ENCODE measurements at regions not wholly inside any gene's neighbourhood (a gene's known extent, or its start where the extent isn't known, plus 50 kb on each side); places are given as distances from the start of the nearest gene placed in this dataset.

- DNase-seq = no peak
These were observed 78.2 kb downstream of the NCOR2 start for GRCh38 chr12:124489220-124489619.

- no peak for DNase-seq
These were observed 78.9 kb downstream of the NCOR2 start for GRCh38 chr12:124488520-124488919.

- no peak for DNase-seq
These were observed 79.6 kb downstream of the NCOR2 start for GRCh38 chr12:124487834-124488165.

- peak; percentile 72 for DNase-seq
These were observed 80.2 kb downstream of the NCOR2 start for GRCh38 chr12:124487066-124487833.

- no peak for DNase-seq
These were observed 81.0 kb downstream of the NCOR2 start for GRCh38 chr12:124486346-124486963.

GRCh38 chr12:124485371-124485770 is 82.0 kb downstream of the NCOR2 start:
- no peak for DNase-seq

GRCh38 chr12:124484526-124484953 is 82.9 kb downstream of the NCOR2 start:
- DNase-seq = no peak

GRCh38 chr12:124484067-124484466 is 83.3 kb downstream of the NCOR2 start:
- DNase-seq = no peak

GRCh38 chr12:124482901-124483799 is 84.3 kb downstream of the NCOR2 start:
- no peak for DNase-seq

GRCh38 chr12:124482567-124482893 is 84.9 kb downstream of the NCOR2 start:
- DNase-seq = no peak

GRCh38 chr12:124481772-124482566 is 85.4 kb downstream of the NCOR2 start:
- no peak for DNase-seq

- no peak for DNase-seq
These were observed 86.1 kb downstream of the NCOR2 start for GRCh38 chr12:124481257-124481750.

- peak; percentile 62 for DNase-seq
These were observed 86.7 kb downstream of the NCOR2 start for GRCh38 chr12:124480469-124481256.

GRCh38 chr12:124479680-124480468 is 87.5 kb downstream of the NCOR2 start:
- DNase-seq = no peak

- DNase-seq = no peak
These were observed 88.3 kb downstream of the NCOR2 start for GRCh38 chr12:124478985-124479645.

- DNase-seq = no peak
These were observed 89.0 kb downstream of the NCOR2 start for GRCh38 chr12:124478416-124478815.

GRCh38 chr12:124477107-124477915 is 90.1 kb downstream of the NCOR2 start:
- no peak for DNase-seq

GRCh38 chr12:124476011-124476400 is 91.4 kb downstream of the NCOR2 start:
- DNase-seq = no peak

GRCh38 chr12:124475295-124476010 is 92.0 kb downstream of the NCOR2 start:
- no peak for DNase-seq
